ENCODE measurements at regions not wholly inside any gene's neighbourhood (a gene's known extent, or its start where the extent isn't known, plus 50 kb on each side); places are given as distances from the start of the nearest gene placed in this dataset.

DNA sequence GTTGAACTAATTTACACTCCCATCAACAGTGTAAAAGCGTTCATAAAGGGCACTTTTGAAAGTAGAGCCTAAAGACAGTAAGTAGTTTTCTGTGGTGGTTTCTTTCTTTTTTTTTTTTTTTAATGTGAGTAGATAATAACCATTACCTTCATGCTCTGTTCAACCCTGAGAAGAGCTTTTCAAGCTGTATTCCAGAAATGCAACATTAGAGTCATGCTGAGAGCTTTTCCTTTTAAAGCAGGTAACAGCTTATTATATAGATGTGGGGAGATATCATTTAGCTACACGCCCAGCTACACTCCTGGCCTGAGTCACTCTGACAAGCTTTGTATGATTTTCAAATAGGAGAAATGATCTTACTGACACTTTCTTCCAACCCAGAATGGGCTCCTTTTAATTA is 96.2 kb upstream of the ARHGEF26 start:
- ChIA-PET CTCF (no interaction called here), POLR2A (no interaction called here)
- Histone ChIP-seq H3K36me3 (ENCODE audit: control insufficient read depth in 4 of 4, insufficient read depth in 4 of 4, low read length in 3 of 4) (no peaks in the 10 kb centered on the region), H3K27ac (ENCODE audit: insufficient read depth in 1 of 2, low read depth in 1 of 2, low read length in 2 of 2, poor library complexity in 1 of 2, severe bottlenecking in 2 of 2) (no peak overlapping the region), H3K4me3 (ENCODE audit: control insufficient read depth in 1 of 7, extremely low read depth in 1 of 7, insufficient read depth in 4 of 7, low read depth in 2 of 7, low read length in 6 of 7) (no peak overlapping the region), H3K9me3 (ENCODE audit: control extremely low read depth in 1 of 5, control insufficient read depth in 4 of 5, insufficient read depth in 2 of 5, low read depth in 1 of 5, low read length in 4 of 5) (no peaks in the 10 kb centered on the region), H3K4me1 (ENCODE audit: control extremely low read depth in 1 of 4, control insufficient read depth in 4 of 4, insufficient read depth in 4 of 4, low read length in 3 of 4) (no peaks in the 10 kb centered on the region), H3K27me3 (replicated peaks in 2 of 5; ENCODE audit: control insufficient read depth in 4 of 5, insufficient read depth in 5 of 5, low read length in 4 of 5) (no peaks in the 10 kb centered on the region)
- no peak for DNase-seq
- WGBS (ENCODE audit: insufficient coverage): no CpG with 5 or more reads among the region's 2 CpGs

DNA sequence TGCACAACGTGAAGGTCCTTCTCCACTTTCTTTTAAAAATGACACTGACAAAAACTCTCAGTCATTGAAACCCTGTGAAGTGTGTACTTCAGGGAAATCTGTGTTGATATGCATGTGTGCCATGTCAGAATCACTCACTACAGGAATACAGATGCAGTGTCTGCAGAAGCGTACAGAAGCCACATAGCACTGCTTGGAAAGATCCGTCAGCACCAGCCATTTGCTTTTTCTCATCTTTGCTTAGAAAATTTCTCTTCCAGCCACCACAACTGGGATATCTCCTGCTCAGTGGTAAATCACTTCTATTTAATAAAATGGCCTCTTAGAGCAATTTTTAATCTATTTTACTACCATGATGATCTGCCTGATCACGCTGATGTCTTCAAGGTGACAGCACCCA is 91.3 kb upstream of the ARHGEF26 start:
- Histone ChIP-seq H3K27ac (ENCODE audit: insufficient read depth in 1 of 2, low read depth in 1 of 2, low read length in 2 of 2, poor library complexity in 1 of 2, severe bottlenecking in 2 of 2) (no peak overlapping the region), H3K9me3 (ENCODE audit: control extremely low read depth in 1 of 5, control insufficient read depth in 4 of 5, insufficient read depth in 2 of 5, low read depth in 1 of 5, low read length in 4 of 5) (no peaks in the 10 kb centered on the region), H3K36me3 (ENCODE audit: control insufficient read depth in 4 of 4, insufficient read depth in 4 of 4, low read length in 3 of 4) (no peaks in the 10 kb centered on the region), H3K4me1 (ENCODE audit: control extremely low read depth in 1 of 4, control insufficient read depth in 4 of 4, insufficient read depth in 4 of 4, low read length in 3 of 4) (no peaks in the 10 kb centered on the region), H3K27me3 (replicated peaks in 2 of 5; ENCODE audit: control insufficient read depth in 4 of 5, insufficient read depth in 5 of 5, low read length in 4 of 5) (no peaks in the 10 kb centered on the region), H3K4me3 (ENCODE audit: control insufficient read depth in 1 of 7, extremely low read depth in 1 of 7, insufficient read depth in 4 of 7, low read depth in 2 of 7, low read length in 6 of 7) (no peak overlapping the region)
- DNase-seq: no peak
- POLR2A ChIA-PET: no interaction called here
- CTCF ChIA-PET: no interaction called here
- WGBS (ENCODE audit: insufficient coverage): 100% methylated on average over 2 of the region's 4 CpGs

DNA sequence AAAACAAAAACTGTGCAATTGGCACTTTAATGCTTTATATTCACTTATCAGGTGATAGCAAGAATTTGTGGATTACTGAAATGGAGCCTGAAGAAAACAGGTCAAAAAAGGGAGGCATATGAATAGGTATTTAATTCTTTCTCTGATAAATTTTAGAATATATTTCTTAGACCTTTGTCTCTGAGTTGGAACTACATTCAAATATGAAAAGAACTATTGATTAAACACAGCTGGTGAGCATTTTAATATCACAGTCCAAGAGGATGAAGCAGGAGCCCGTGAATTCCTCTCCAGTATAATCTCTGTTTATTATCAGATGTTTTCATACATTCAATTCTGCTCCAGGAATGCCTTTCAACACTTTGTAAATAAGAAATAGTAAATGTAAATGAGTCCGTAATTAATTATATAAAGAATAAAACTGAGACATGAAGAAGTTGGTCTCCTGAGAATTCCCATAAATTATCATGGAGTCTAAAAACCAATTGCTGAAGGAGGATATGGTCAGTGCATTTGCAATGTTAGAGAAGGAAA is 86.3 kb upstream of the ARHGEF26 start:
- CTCF ChIA-PET: no interaction called here
- no peaks in the 10 kb centered on the region for H3K27me3 ChIP-seq (replicated peaks in 2 of 5; ENCODE audit: control insufficient read depth in 4 of 5, insufficient read depth in 5 of 5, low read length in 4 of 5)
- POLR2A ChIA-PET: interaction anchor here (0.6 kb wide), 1 partner anchor 319 kb away, joined by 3 read pairs; no protein-coding TSS in a partner anchor
- H3K4me1 ChIP-seq (ENCODE audit: control extremely low read depth in 1 of 4, control insufficient read depth in 4 of 4, insufficient read depth in 4 of 4, low read length in 3 of 4): no peaks in the 10 kb centered on the region
- H3K9me3 ChIP-seq (ENCODE audit: control extremely low read depth in 1 of 5, control insufficient read depth in 4 of 5, insufficient read depth in 2 of 5, low read depth in 1 of 5, low read length in 4 of 5): peaks cover 0 to 3% (median 0%) of the 10 kb centered on the region in 5 experiments
- WGBS (ENCODE audit: insufficient coverage): no CpG with 5 or more reads among the region's 2 CpGs
- no peaks in the 10 kb centered on the region for H3K36me3 ChIP-seq (ENCODE audit: control insufficient read depth in 4 of 4, insufficient read depth in 4 of 4, low read length in 3 of 4)
- no peak overlapping the region for H3K4me3 ChIP-seq (ENCODE audit: control insufficient read depth in 1 of 7, extremely low read depth in 1 of 7, insufficient read depth in 4 of 7, low read depth in 2 of 7, low read length in 6 of 7)
- no peak overlapping the region for H3K27ac ChIP-seq (ENCODE audit: insufficient read depth in 1 of 2, low read depth in 1 of 2, low read length in 2 of 2, poor library complexity in 1 of 2, severe bottlenecking in 2 of 2)
- no peak for DNase-seq

DNA sequence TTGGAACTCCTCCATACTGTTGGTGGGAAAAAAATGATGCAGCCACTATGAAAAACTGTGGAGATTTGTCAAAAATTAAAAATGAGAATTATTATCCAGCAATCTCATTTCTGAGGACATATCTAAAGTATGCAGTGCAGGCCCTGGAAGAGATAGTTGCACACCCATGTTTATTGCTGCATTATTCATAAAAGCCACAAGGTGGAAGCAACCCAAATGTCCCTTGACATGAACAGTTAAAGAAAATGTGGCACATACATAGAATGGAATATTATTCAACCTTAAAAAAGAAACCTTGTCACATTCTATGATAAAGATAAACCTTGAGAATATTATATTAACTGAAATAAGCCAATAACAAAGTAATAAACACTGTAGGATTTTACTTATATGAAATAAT is 80.9 kb upstream of the ARHGEF26 start:
- no peaks in the 10 kb centered on the region for H3K36me3 ChIP-seq (ENCODE audit: control insufficient read depth in 4 of 4, insufficient read depth in 4 of 4, low read length in 3 of 4)
- peak; percentile 3 to 30 (median 30) for DNase-seq
- H3K4me3 ChIP-seq (ENCODE audit: control insufficient read depth in 1 of 7, extremely low read depth in 1 of 7, insufficient read depth in 4 of 7, low read depth in 2 of 7, low read length in 6 of 7): no peak overlapping the region
- CTCF ChIA-PET: no interaction called here
- no peak overlapping the region for H3K27ac ChIP-seq (ENCODE audit: insufficient read depth in 1 of 2, low read depth in 1 of 2, low read length in 2 of 2, poor library complexity in 1 of 2, severe bottlenecking in 2 of 2)
- H3K9me3 ChIP-seq (ENCODE audit: control extremely low read depth in 1 of 5, control insufficient read depth in 4 of 5, insufficient read depth in 2 of 5, low read depth in 1 of 5, low read length in 4 of 5): peaks cover 0 to 3% (median 0%) of the 10 kb centered on the region in 5 experiments
- POLR2A ChIA-PET: no interaction called here
- H3K27me3 ChIP-seq (replicated peaks in 2 of 5; ENCODE audit: control insufficient read depth in 4 of 5, insufficient read depth in 5 of 5, low read length in 4 of 5): no peaks in the 10 kb centered on the region
- no peaks in the 10 kb centered on the region for H3K4me1 ChIP-seq (ENCODE audit: control extremely low read depth in 1 of 4, control insufficient read depth in 4 of 4, insufficient read depth in 4 of 4, low read length in 3 of 4)

DNA sequence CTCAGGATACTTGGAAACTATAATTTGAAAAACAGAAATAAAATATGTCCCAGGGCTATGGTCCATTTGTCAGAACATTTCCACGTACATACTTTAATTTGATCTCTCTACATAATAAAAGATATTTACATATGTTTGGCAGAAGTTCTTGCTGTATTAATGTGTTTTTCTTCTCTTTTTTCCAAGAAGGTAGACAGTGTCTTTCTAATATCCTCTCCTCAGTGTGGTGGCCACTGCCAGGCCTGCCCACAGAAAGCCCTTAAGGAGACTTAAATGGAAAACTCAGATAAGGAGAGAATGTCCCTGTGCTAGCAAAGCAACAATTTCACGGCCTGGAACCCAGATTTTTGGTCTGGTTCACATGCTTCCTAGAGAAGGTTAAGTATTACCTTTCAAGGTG is 76.5 kb upstream of the ARHGEF26 start:
- H3K27ac ChIP-seq (ENCODE audit: insufficient read depth in 1 of 2, low read depth in 1 of 2, low read length in 2 of 2, poor library complexity in 1 of 2, severe bottlenecking in 2 of 2): no peak overlapping the region
- H3K36me3 ChIP-seq (ENCODE audit: control insufficient read depth in 4 of 4, insufficient read depth in 4 of 4, low read length in 3 of 4): no peaks in the 10 kb centered on the region
- 92% methylated on average over 1 of the region's 2 CpGs for WGBS (ENCODE audit: insufficient coverage)
- ChIA-PET CTCF (no interaction called here), POLR2A (no interaction called here)
- no peaks in the 10 kb centered on the region for H3K9me3 ChIP-seq (ENCODE audit: control extremely low read depth in 1 of 5, control insufficient read depth in 4 of 5, insufficient read depth in 2 of 5, low read depth in 1 of 5, low read length in 4 of 5)
- H3K27me3 ChIP-seq (replicated peaks in 2 of 5; ENCODE audit: control insufficient read depth in 4 of 5, insufficient read depth in 5 of 5, low read length in 4 of 5): no peaks in the 10 kb centered on the region
- H3K4me3 ChIP-seq (ENCODE audit: control insufficient read depth in 1 of 7, extremely low read depth in 1 of 7, insufficient read depth in 4 of 7, low read depth in 2 of 7, low read length in 6 of 7): no peak overlapping the region
- H3K4me1 ChIP-seq (ENCODE audit: control extremely low read depth in 1 of 4, control insufficient read depth in 4 of 4, insufficient read depth in 4 of 4, low read length in 3 of 4): no peaks in the 10 kb centered on the region
- DNase-seq: no peak

DNA sequence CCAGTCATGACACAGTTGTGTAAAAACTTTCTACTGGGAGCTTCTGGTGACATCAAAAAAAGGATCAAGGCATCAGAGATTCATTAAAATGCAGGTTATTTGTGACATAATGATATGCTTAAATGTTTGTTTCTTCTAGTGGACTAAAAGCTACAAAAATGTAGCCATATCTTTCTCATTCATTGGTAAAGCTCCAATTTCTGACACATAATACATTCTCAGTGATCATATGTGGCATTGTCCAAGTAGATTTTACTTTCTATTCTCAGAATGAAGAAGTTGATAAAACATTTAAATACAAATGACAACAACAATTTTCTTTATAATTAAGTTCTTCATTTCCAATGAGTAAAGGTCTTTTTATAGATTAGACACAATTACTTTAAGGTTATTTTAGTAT is 71.0 kb upstream of the ARHGEF26 start:
- DNase-seq: no peak
- CTCF ChIA-PET: no interaction called here
- H3K4me1 ChIP-seq (ENCODE audit: control extremely low read depth in 1 of 4, control insufficient read depth in 4 of 4, insufficient read depth in 4 of 4, low read length in 3 of 4): no peaks in the 10 kb centered on the region

DNA sequence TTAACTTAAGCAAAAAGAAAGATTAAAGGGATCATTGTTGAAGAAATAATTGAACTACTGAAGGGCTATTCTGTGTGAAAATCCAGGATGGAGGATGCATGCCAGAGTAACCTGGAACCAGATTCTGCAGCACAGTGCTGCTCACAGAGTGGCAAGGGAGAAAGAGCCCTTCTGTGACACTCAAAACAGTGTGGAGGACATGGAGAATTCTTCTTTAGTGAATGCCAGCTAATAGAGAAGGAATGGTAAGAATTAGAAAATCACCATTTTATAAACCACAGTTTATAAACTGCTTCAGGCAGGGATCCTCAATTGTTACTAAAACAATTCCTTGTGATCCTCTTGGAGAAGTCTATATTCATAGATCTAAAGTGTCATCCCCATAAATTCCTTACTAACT is 70.4 kb upstream of the ARHGEF26 start:
- Histone ChIP-seq H3K9me3 (ENCODE audit: control extremely low read depth in 1 of 5, control insufficient read depth in 4 of 5, insufficient read depth in 2 of 5, low read depth in 1 of 5, low read length in 4 of 5) (peaks cover 0 to 5% (median 0%) of the 10 kb centered on the region in 5 experiments), H3K27me3 (replicated peaks in 2 of 5; ENCODE audit: control insufficient read depth in 4 of 5, insufficient read depth in 5 of 5, low read length in 4 of 5) (no peaks in the 10 kb centered on the region), H3K4me3 (ENCODE audit: control insufficient read depth in 1 of 7, extremely low read depth in 1 of 7, insufficient read depth in 4 of 7, low read depth in 2 of 7, low read length in 6 of 7) (no peak overlapping the region), H3K4me1 (ENCODE audit: control extremely low read depth in 1 of 4, control insufficient read depth in 4 of 4, insufficient read depth in 4 of 4, low read length in 3 of 4) (no peaks in the 10 kb centered on the region), H3K27ac (ENCODE audit: insufficient read depth in 1 of 2, low read depth in 1 of 2, low read length in 2 of 2, poor library complexity in 1 of 2, severe bottlenecking in 2 of 2) (no peak overlapping the region), H3K36me3 (ENCODE audit: control insufficient read depth in 4 of 4, insufficient read depth in 4 of 4, low read length in 3 of 4) (no peaks in the 10 kb centered on the region)
- ChIA-PET CTCF (no interaction called here), POLR2A (no interaction called here)
- no peak for DNase-seq

More for the DNA sequence above, 71.0 kb upstream of the ARHGEF26 start:
- POLR2A ChIA-PET: no interaction called here
- Histone ChIP-seq H3K9me3 (ENCODE audit: control extremely low read depth in 1 of 5, control insufficient read depth in 4 of 5, insufficient read depth in 2 of 5, low read depth in 1 of 5, low read length in 4 of 5) (peaks cover 0 to 5% (median 0%) of the 10 kb centered on the region in 5 experiments), H3K27ac (ENCODE audit: insufficient read depth in 1 of 2, low read depth in 1 of 2, low read length in 2 of 2, poor library complexity in 1 of 2, severe bottlenecking in 2 of 2) (no peak overlapping the region), H3K36me3 (ENCODE audit: control insufficient read depth in 4 of 4, insufficient read depth in 4 of 4, low read length in 3 of 4) (no peaks in the 10 kb centered on the region), H3K27me3 (replicated peaks in 2 of 5; ENCODE audit: control insufficient read depth in 4 of 5, insufficient read depth in 5 of 5, low read length in 4 of 5) (no peaks in the 10 kb centered on the region), H3K4me3 (ENCODE audit: control insufficient read depth in 1 of 7, extremely low read depth in 1 of 7, insufficient read depth in 4 of 7, low read depth in 2 of 7, low read length in 6 of 7) (no peak overlapping the region)
